GM18511 (cell line): ENCODE measurements at regions not wholly inside any gene's neighbourhood (a gene's known extent, or its start where the extent isn't known, plus 50 kb on each side); places are given as distances from the start of the nearest gene placed in this dataset.
A peak's percentile ranks its signal among the peaks of the same experiment; 100 is the strongest.

ENCODE experiments used
- ATAC-seq: cut with Tn5 transposase; IDR thresholded peaks from one replicate; pipeline ENCODE4 v1.9.1; 2021; ENCODE audit warnings: mild to moderate bottlenecking, moderate library complexity; ENCODE audit not compliant: unreplicated experiment

- ATAC-seq = peak; percentile 93
Observed at GRCh38 chr9:95822583-95823431, 52.7 kb upstream of the ERCC6L2 start.

DNA sequence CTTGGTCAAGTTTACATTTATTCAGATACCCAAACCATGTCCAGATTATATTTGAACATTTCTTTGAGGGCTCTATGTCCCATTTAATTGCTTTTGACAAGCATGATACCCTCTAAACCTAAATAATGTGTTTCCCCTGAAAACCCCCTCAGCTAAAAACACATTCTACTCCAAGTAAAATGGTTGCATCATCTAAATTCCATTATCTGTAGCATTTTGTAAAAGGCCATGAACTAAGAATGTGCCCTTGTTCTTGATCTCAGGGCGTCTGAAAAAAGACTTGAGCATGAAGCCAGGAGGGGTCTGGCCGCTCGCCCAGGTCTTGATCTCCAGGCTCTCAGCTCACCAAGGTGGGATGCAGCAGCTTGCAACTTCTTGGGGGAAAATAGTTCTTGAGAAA lies 53.5 kb upstream of the ERCC6L2 start:
- ATAC-seq = no peak

- no peak for ATAC-seq
Observed at GRCh38 chr9:95820074-95820473, 55.4 kb upstream of the ERCC6L2 start.

DNA sequence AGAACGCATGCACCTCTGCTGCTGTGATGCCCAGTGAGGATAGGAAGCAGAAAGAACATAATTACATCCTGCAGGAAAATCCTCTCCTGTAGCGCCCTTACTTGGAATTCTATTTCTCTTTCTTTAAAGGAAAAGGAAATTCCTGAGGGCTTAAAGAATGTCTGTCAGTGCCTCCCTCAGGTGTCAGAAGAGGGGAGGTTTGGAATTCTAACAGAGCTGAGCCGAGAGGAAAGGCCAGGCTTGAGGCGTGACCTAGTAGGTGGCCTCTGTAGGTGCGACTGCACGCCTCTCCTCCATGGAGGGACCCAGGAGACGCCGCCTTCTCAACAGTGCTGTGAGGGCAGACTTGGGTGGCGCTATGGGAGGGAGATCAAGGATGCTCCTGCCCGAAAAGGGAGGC lies 55.9 kb upstream of the ERCC6L2 start:
- no peak for ATAC-seq

DNA sequence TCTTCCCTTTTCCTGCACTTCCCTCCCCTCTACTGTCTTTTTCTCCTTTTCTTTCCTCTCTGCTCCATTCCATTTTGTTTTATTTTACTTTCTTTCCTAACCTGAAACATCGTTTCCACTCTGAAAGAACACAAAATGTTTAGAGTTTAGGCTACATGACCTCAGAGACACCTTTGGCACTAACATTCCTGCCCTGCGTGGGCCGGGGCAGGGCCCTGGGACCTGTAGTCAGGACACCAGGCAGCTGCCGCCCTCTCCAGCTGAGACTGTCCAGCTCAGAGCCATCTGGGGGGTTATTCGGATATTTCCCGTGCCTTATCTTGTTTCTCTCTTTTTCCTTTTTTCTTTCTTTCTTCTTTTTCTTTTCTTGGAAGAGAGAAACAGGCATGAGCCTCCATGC lies 58.3 kb upstream of the ERCC6L2 start:
- ATAC-seq = no peak

DNA sequence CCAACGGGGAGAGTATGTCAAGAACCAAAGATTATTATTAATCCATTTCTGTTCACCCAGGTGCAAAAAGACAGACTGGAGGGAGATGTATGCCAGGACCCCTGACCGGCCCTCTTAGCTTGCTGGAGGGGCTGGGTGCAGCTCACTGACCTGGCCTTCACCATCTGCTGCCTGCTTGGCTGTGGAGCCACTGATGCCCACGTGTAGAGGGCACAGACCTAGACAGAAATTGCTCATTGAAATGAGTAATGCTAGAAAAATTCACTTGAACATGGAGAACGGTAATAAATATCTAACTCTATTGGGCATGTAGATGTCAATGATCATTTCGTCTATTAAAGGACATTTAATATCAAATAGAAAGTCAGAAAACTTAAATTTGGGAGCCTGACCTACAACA lies 58.8 kb upstream of the ERCC6L2 start:
- no peak for ATAC-seq

DNA sequence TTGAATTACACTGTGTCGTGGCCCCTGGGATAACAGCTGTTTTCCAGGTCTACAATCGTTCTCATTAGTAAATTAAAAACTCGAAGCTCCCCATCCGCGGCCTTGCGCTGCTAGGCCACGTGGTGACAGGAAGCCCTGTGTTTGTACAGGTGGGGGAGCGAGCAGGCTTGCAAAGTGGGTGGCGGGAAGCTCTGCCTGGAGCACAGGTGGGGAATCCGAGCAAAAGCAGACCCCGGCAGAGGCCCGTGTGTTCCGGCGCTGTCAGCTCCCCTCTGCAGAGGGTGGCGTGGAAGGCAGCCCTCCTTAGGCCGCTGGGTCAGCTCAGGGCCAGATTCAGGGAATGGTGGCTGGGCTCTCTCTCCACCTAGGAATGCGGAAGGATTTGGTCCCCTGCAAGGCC lies 59.5 kb upstream of the ERCC6L2 start:
- ATAC-seq = no peak

- ATAC-seq = no peak
Observed at GRCh38 chr9:95815133-95815532, 60.4 kb upstream of the ERCC6L2 start.

- ATAC-seq = no peak
Observed at GRCh38 chr9:95813923-95814322, 61.6 kb upstream of the ERCC6L2 start.

DNA sequence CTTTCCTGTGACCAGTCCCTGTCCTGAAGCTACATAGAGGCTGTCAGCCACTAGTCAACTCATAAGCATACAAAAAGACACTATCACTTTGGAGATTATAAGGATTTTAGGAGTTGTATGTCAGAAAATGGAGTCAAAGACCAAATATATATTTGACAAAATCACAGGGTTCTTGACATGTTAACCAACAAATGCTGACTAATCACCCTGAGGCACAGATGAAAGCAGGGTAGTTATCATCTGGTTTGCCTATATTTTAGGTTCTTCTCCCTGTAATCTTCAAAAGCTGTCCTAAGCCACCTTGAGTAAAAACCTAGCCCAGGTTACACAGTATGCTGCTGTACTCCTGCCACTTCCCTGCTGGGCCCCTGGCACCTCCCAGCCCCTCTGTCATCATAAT lies 64.7 kb upstream of the ERCC6L2 start:
- ATAC-seq = no peak

- ATAC-seq = no peak
Observed at GRCh38 chr9:95810133-95810532, 65.4 kb upstream of the ERCC6L2 start.

- no peak for ATAC-seq
Observed at GRCh38 chr9:95809686-95810085, 65.8 kb upstream of the ERCC6L2 start.

DNA sequence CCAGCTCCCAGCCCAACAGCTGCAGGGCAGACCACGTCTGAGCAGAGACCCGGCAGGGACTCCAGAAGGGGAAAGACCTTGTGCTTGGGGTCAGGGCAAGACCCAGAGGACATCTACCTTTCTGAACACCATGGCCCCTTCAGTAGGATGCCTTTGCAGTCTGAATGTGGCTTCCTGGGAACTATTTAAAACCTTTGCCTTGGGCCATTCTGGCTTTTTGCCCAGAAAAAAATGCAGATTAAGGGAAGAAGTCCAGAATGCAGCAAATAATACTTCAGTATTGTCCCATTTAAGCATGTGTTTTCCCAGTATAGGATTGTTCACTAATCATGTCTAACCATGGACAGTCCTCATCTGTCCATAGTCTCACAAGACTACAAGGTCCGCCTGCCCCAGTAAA lies 67.5 kb upstream of the ERCC6L2 start:
- no peak for ATAC-seq

GRCh38 chr9:95807326-95807947 lies 68.1 kb upstream of the ERCC6L2 start:
- ATAC-seq = no peak

DNA sequence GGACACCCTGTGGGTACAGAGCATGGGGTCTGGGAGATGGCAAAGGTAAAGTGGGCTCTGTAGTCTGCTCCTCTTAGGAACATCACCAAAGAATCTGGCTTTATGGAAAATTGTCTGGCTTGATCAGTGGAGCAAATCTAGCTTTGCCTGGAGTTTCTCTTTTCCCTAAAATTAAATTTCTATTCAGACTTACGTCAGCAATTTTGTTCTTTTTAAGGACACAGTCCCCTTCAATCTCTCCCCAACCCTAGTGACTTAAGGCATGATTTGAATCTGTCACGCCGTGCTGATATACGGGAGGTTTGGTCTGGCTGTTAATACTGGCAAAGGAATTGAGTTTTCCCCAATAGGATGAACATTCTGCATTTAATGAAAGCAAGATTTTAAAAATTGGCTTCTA lies 72.3 kb upstream of the ERCC6L2 start:
- ATAC-seq = no peak

- no peak for ATAC-seq
Observed at GRCh38 chr9:95801797-95802196, 73.7 kb upstream of the ERCC6L2 start.

- no peak for ATAC-seq
Observed at GRCh38 chr9:95796029-95796428, 79.5 kb upstream of the ERCC6L2 start.

DNA sequence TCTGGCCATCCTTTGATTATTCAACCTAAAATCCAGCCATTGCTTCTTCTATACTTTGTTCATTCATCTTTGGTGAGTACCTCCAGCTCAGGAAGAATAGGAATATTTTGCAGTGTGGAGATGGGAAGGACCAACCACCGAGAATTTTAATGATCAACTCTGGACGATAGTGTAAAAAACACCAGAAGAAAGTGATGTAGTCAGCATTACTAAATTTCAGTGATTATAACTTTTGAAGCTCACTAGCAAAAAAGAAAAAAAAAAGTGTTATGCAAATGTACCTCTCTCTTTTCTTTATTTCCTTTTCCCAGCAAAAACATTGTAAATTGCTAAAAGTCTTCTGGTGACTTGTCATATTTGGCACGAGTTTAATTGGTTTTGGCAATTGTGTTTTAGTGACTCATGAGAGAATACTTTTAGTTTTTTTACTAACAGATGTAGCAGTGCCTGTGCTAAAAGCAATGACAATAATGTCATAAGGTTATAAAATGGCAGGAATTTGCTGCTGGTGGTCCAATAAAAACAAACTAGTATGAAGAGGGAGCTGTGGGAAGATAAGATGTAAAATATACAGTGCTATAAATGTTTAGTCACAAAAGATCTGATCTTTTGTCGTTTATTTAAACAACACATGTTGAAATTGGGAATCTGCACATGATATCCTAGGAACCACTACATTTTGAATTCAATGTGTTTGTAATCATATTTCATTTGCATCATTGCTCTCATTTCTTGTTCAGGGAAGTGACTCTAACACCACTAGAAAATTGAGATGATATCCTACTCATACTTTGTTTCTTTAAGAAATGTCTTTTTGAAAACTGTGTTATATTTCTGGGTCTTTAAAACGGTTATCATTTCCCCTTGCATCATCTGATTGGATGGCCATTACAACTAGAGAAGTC lies 81.3 kb upstream of the ERCC6L2 start:
- no peak for ATAC-seq

- no peak for ATAC-seq
Observed at GRCh38 chr9:95791695-95792094, 83.8 kb upstream of the ERCC6L2 start.

- no peak for ATAC-seq
Observed at GRCh38 chr9:95791286-95791685, 84.2 kb upstream of the ERCC6L2 start.

DNA sequence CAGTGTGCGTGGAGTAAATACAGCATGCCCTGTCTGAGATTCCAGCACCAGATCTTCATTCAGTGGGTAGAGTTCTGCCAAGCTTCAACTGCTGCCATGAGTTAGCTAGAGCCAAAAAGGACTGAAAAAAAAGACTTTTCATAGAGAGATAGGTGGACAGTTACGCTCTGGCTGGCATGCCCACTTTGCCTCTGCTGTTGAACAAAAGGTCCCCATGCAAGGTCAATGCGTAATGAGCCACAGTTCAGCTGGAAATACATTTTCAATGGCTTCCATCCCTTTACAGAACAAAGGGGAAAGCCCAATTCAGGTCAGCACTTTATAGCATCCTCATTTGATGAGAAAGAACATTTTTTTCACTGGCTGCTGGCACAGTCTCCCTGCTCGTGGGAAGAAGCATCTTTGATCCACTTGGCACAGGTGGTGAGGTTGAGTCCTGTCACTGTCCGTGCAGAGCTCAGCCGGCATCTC lies 86.9 kb upstream of the ERCC6L2 start:
- no peak for ATAC-seq
